Astrocyte (in vitro differentiated cells and primary cell): ENCODE measurements at regions not wholly inside any gene's neighbourhood (a gene's known extent, or its start where the extent isn't known, plus 50 kb on each side); places are given as distances from the start of the nearest gene placed in this dataset.

Source experiments
- DNase-seq: peaks from one replicate; pipeline ENCODE4 v3.0.0-alpha.2; 2010; ENCODE audit warnings: low read depth
- FAIRE-seq: peaks from 2 replicates; lab custom pipeline; 2011; peaks lifted over from hg19 to GRCh38; lab: Jason Lieb, UNC
- H2AFZ ChIP-seq: 2 replicates; pipeline ENCODE4 v1.6.0; 2012; ENCODE audit warnings: low read depth, low read length, inconsistent platforms
- H3K27ac ChIP-seq: 2 replicates; pipeline ENCODE4 v1.5.1; 2011; ENCODE audit warnings: low read depth, low read length, inconsistent platforms
- H3K27me3 ChIP-seq: 2 replicates; pipeline ENCODE4 v1.6.0; 2011; ENCODE audit warnings: low read length, inconsistent platforms; ENCODE audit not compliant: insufficient read depth
- H3K36me3 ChIP-seq: 2 replicates; pipeline ENCODE4 v1.5.1; 2011; ENCODE audit warnings: low read length, inconsistent platforms; ENCODE audit not compliant: insufficient read depth
- H3K4me1 ChIP-seq: 2 replicates; pipeline ENCODE4 v1.5.1; 2011; ENCODE audit warnings: low read length, inconsistent platforms; ENCODE audit not compliant: insufficient read depth
- H3K4me2 ChIP-seq: 2 replicates; pipeline ENCODE4 v1.6.0; 2012; ENCODE audit warnings: low read length, inconsistent platforms
- H3K4me3 ChIP-seq: 2 replicates; pipeline ENCODE4 v1.5.1; 2011; ENCODE audit warnings: low read depth, mild to moderate bottlenecking, low read length, inconsistent platforms; ENCODE audit not compliant: insufficient read depth
- H3K79me2 ChIP-seq: 2 replicates; pipeline ENCODE4 v1.6.0; 2012; ENCODE audit warnings: mild to moderate bottlenecking, low read length, inconsistent platforms; ENCODE audit not compliant: insufficient read depth
- H3K9ac ChIP-seq: 2 replicates; pipeline ENCODE4 v1.6.0; 2012; ENCODE audit warnings: mild to moderate bottlenecking, low read length, inconsistent platforms
- H3K9me3 ChIP-seq: 2 replicates; pipeline ENCODE4 v1.5.1; 2012; ENCODE audit warnings: low read depth, mild to moderate bottlenecking, low read length, inconsistent platforms; ENCODE audit not compliant: insufficient read depth
- H4K20me1 ChIP-seq: 2 replicates; pipeline ENCODE4 v1.6.0; 2012; ENCODE audit warnings: low read length, inconsistent platforms; ENCODE audit not compliant: insufficient read depth
- H3K27ac Mint-ChIP-seq: one replicate; pipeline ENCODE4 v1.8.0; 2021; ENCODE audit warnings: mild to moderate bottlenecking, mixed read lengths; ENCODE audit not compliant: unreplicated experiment
- H3K27me3 Mint-ChIP-seq: one replicate; pipeline ENCODE4 v1.8.0; 2021; ENCODE audit warnings: low read depth, mixed read lengths; ENCODE audit not compliant: unreplicated experiment
- H3K36me3 Mint-ChIP-seq: one replicate; pipeline ENCODE4 v1.8.0; 2021; ENCODE audit warnings: low read depth, mixed read lengths; ENCODE audit not compliant: unreplicated experiment
- H3K4me1 Mint-ChIP-seq: one replicate; pipeline ENCODE4 v1.8.0; 2021; ENCODE audit warnings: low read depth, mixed read lengths; ENCODE audit not compliant: unreplicated experiment
- H3K4me3 Mint-ChIP-seq: one replicate; pipeline ENCODE4 v1.8.0; 2021; ENCODE audit warnings: mild to moderate bottlenecking, moderate library complexity, mixed read lengths; ENCODE audit not compliant: unreplicated experiment
- H3K9me3 Mint-ChIP-seq: one replicate; pipeline ENCODE4 v1.8.0; 2021; ENCODE audit warnings: mild to moderate bottlenecking, mixed read lengths; ENCODE audit not compliant: unreplicated experiment
- CTCF ChIP-seq: IDR thresholded peaks from 2 replicates; pipeline ENCODE4 v1.5.1; 2011; ENCODE audit warnings: low read depth, mild to moderate bottlenecking, inconsistent platforms, low read length, moderate library complexity; ENCODE audit not compliant: insufficient read depth
- EZH2 ChIP-seq: IDR thresholded peaks from 2 replicates; pipeline ENCODE4 v1.6.1; 2012; ENCODE audit warnings: mild to moderate bottlenecking, low read length, inconsistent platforms; ENCODE audit not compliant: insufficient read depth

GRCh38 chr6:91782802-91783201 is 1195.9 kb upstream of the MAP3K7 start:
- Mint-ChIP-seq H3K27ac (no peak overlapping the region), H3K27me3 (no peaks in the 10 kb centered on the region)
- FAIRE-seq: no peak

GRCh38 chr6:91781946-91782345 is 1195.1 kb upstream of the MAP3K7 start:
- FAIRE-seq (no peak), DNase-seq (no peak)
- no peaks in the 10 kb centered on the region for H3K4me1 ChIP-seq
- no peak overlapping the region for H3K4me3 ChIP-seq
- H3K4me2 ChIP-seq: no peak overlapping the region
- H2AFZ ChIP-seq: no peak overlapping the region
- H3K4me3 Mint-ChIP-seq: no peak overlapping the region
- H3K27ac Mint-ChIP-seq: no peak overlapping the region
- H3K4me1 Mint-ChIP-seq: no peaks in the 10 kb centered on the region
- no peaks in the 10 kb centered on the region for H3K27me3 ChIP-seq
- TF ChIP-seq EZH2: no peak
- TF ChIP-seq CTCF: no peak
- H3K36me3 Mint-ChIP-seq: no peaks in the 10 kb centered on the region
- no peaks in the 10 kb centered on the region for H4K20me1 ChIP-seq
- no peaks in the 10 kb centered on the region for H3K36me3 ChIP-seq
- H3K9me3 Mint-ChIP-seq: peaks cover 4% of the 10 kb centered on the region
- H3K9me3 ChIP-seq: no peaks in the 10 kb centered on the region
- H3K9ac ChIP-seq: no peak overlapping the region
- H3K27me3 Mint-ChIP-seq: no peaks in the 10 kb centered on the region
- H3K27ac ChIP-seq: no peak overlapping the region
- H3K79me2 ChIP-seq: no peaks in the 10 kb centered on the region

More at GRCh38 chr6:91782802-91783201, 1195.9 kb upstream of the MAP3K7 start:
- Histone ChIP-seq H3K4me2 (no peak overlapping the region), H3K27me3 (no peaks in the 10 kb centered on the region), H2AFZ (no peak overlapping the region), H3K36me3 (no peaks in the 10 kb centered on the region), H3K27ac (no peak overlapping the region), H3K4me3 (no peak overlapping the region), H3K79me2 (no peaks in the 10 kb centered on the region), H4K20me1 (no peaks in the 10 kb centered on the region), H3K9ac (no peak overlapping the region), H3K4me1 (no peaks in the 10 kb centered on the region), H3K9me3 (no peaks in the 10 kb centered on the region)
- peak; percentile 3 for DNase-seq
- H3K36me3 Mint-ChIP-seq: no peaks in the 10 kb centered on the region
- TF ChIP-seq EZH2 (no peak), CTCF (no peak)
- no peak overlapping the region for H3K4me3 Mint-ChIP-seq
- H3K4me1 Mint-ChIP-seq: no peaks in the 10 kb centered on the region
- H3K9me3 Mint-ChIP-seq: peaks cover 4% of the 10 kb centered on the region

GRCh38 chr6:91780270-91780669 is 1193.4 kb upstream of the MAP3K7 start:
- Mint-ChIP-seq H3K27me3 (no peaks in the 10 kb centered on the region), H3K27ac (no peak overlapping the region), H3K9me3 (peaks cover 10% of the 10 kb centered on the region), H3K36me3 (no peaks in the 10 kb centered on the region), H3K4me3 (no peak overlapping the region), H3K4me1 (no peaks in the 10 kb centered on the region)
- no peak for TF ChIP-seq EZH2
- TF ChIP-seq CTCF: no peak
- H3K4me2 ChIP-seq: no peak overlapping the region
- no peak overlapping the region for H3K27ac ChIP-seq
- H4K20me1 ChIP-seq: no peaks in the 10 kb centered on the region
- no peaks in the 10 kb centered on the region for H3K27me3 ChIP-seq
- DNase-seq: no peak
- no peak overlapping the region for H3K4me3 ChIP-seq
- H3K79me2 ChIP-seq: no peaks in the 10 kb centered on the region
- H3K9ac ChIP-seq: no peak overlapping the region
- FAIRE-seq: no peak
- no peaks in the 10 kb centered on the region for H3K4me1 ChIP-seq
- no peaks in the 10 kb centered on the region for H3K9me3 ChIP-seq
- no peak overlapping the region for H2AFZ ChIP-seq
- H3K36me3 ChIP-seq: no peaks in the 10 kb centered on the region
